Karpas-422 (cell line): ENCODE measurements at regions not wholly inside any gene's neighbourhood (a gene's known extent, or its start where the extent isn't known, plus 50 kb on each side); places are given as distances from the start of the nearest gene placed in this dataset.

Source experiments
- DNase-seq: peaks from one replicate; pipeline ENCODE4 v3.0.0-alpha.2; 2015
- H2AFZ ChIP-seq: fragments of 200-600 bp; sonication (generic); 2 replicates; pipeline ENCODE4 v1.6.1; 2014; ENCODE audit warnings: antibody characterized with exemption, low read length, mixed read lengths
- H3K27ac ChIP-seq: fragments of 200-600 bp; sonication (generic); 2 replicates; pipeline ENCODE4 v1.5.1; 2014; ENCODE audit warnings: mild to moderate bottlenecking, low read length, moderate library complexity
- H3K27me3 ChIP-seq: fragments of 200-600 bp; sonication (generic); 2 replicates; pipeline ENCODE4 v1.6.1; 2014; ENCODE audit warnings: low read length, mixed read lengths
- H3K36me3 ChIP-seq: fragments of 200-600 bp; sonication (generic); 2 replicates; pipeline ENCODE4 v1.6.1; 2014; ENCODE audit warnings: low read length, mixed read lengths; ENCODE audit not compliant: insufficient read depth
- H3K4me1 ChIP-seq: fragments of 200-600 bp; sonication (generic); 2 replicates; pipeline ENCODE4 v1.6.1; 2014; ENCODE audit warnings: mild to moderate bottlenecking, low read length, mixed read lengths
- H3K4me2 ChIP-seq: fragments of 200-600 bp; sonication (generic); 2 replicates; pipeline ENCODE4 v1.6.1; 2014; ENCODE audit warnings: low read length, low read depth, mild to moderate bottlenecking; ENCODE audit not compliant: poor library complexity, severe bottlenecking
- H3K4me3 ChIP-seq: fragments of 200-600 bp; sonication (generic); 2 replicates; pipeline ENCODE4 v1.5.1; 2014; ENCODE audit warnings: mild to moderate bottlenecking, antibody characterized with exemption, low read length, mixed read lengths
- H3K79me2 ChIP-seq: fragments of 200-600 bp; sonication (generic); 2 replicates; pipeline ENCODE4 v1.6.1; 2014; ENCODE audit warnings: mild to moderate bottlenecking, low read length, mixed read lengths
- H3K9ac ChIP-seq: fragments of 200-600 bp; sonication (generic); 2 replicates; pipeline ENCODE4 v1.6.0; 2014; ENCODE audit warnings: low read length
- H3K9me2 ChIP-seq: fragments of 200-600 bp; sonication (generic), shearing (Covaris generic); replicated peaks from 2 replicates; pipeline ENCODE4 v1.6.0; 2014; ENCODE audit warnings: mild to moderate bottlenecking, low read length, moderate library complexity; ENCODE audit not compliant: insufficient read depth
- H3K9me3 ChIP-seq: fragments of 300-700, 200-600 bp; sonication (generic); 2 replicates; pipeline ENCODE4 v1.6.1; 2014; ENCODE audit warnings: low read length, mixed read lengths
- H4K20me1 ChIP-seq: fragments of 200-600 bp; sonication (generic); 2 replicates; pipeline ENCODE4 v1.6.1; 2014; ENCODE audit warnings: mild to moderate bottlenecking, antibody characterized with exemption, low read length, low read depth; ENCODE audit not compliant: insufficient read depth

DNA sequence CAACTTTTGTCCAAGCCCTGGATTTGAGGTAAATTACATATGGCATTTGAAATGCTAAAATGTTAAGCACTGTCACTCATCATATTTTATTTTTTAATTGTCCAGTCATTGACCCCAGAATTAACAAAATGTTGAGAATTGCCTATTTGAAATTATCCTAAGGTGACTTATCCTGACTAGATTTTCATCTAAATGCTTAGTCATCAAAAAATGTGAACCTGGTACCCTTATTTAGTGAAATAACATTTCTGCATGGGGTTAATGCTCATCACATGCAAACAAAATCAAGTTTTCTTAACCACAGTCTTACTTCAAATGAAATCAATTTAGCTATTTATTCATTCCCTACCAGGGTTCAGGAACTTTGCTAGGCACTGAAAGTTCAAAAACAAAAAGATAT lies 232.0 kb upstream of the DCN start:
- DNase-seq: no peak
- no peaks in the 10 kb centered on the region for H3K9me2 ChIP-seq
- no peaks in the 10 kb centered on the region for H4K20me1 ChIP-seq
- H3K79me2 ChIP-seq: no peaks in the 10 kb centered on the region
- no peaks in the 10 kb centered on the region for H3K36me3 ChIP-seq
- no peaks in the 10 kb centered on the region for H3K9me3 ChIP-seq
- no peaks in the 10 kb centered on the region for H3K27me3 ChIP-seq
- no peak overlapping the region for H3K4me3 ChIP-seq
- no peak overlapping the region for H3K27ac ChIP-seq
- no peaks in the 10 kb centered on the region for H3K4me1 ChIP-seq
- H3K4me2 ChIP-seq: no peak overlapping the region
- no peak overlapping the region for H2AFZ ChIP-seq
- H3K9ac ChIP-seq: no peak overlapping the region

DNA sequence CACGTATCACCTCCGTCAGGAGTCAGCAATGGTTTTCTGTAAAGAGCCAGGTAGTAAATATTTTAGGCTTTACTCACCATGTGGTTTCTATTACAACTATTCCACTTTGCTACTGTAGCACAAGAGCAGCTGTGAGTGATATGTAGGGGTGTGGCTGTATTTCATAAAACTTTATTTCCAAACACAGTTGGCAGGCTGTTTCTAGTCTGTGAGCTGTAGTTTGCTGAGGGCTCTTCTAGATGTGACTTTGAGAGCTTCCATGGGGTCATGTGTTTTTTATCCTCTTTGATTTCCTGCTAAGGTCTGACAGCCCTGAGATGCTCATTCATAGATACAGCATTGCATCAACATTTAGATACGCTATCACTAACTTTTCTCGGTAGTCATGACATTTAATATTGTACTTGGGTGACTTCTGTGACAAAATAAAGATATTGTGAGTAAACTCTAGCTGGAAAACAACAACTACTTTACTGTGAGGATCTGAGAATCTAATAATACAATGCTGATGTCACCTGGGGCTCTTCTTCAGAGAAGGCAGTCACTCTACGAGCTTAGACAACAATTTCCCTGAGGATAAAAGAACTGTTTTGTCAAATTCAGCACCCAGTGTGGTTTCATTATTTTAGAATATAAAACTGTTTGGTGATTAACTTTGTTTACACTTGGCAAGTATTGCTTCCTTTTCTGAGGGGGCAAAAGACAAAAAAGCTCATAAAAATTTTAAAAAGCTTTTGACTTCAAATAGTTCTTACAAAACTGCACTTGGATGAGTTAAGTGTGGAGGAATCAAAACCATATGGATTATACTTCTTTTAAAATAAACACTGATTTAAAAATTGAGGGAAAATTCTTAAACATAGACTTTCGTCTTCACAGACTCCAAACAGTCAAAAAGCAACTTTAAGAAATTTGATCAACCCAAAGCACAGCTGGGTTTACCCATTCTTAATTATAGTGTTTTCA lies 231.2 kb upstream of the DCN start:
- H3K4me3 ChIP-seq: no peak overlapping the region
- no peaks in the 10 kb centered on the region for H4K20me1 ChIP-seq
- H2AFZ ChIP-seq: no peak overlapping the region
- H3K27me3 ChIP-seq: no peaks in the 10 kb centered on the region
- H3K9ac ChIP-seq: no peak overlapping the region
- no peaks in the 10 kb centered on the region for H3K9me3 ChIP-seq
- H3K9me2 ChIP-seq: no peaks in the 10 kb centered on the region
- H3K4me2 ChIP-seq: no peak overlapping the region
- H3K36me3 ChIP-seq: no peaks in the 10 kb centered on the region
- no peak overlapping the region for H3K27ac ChIP-seq
- H3K4me1 ChIP-seq: no peaks in the 10 kb centered on the region
- DNase-seq: no peak
- H3K79me2 ChIP-seq: no peaks in the 10 kb centered on the region

DNA sequence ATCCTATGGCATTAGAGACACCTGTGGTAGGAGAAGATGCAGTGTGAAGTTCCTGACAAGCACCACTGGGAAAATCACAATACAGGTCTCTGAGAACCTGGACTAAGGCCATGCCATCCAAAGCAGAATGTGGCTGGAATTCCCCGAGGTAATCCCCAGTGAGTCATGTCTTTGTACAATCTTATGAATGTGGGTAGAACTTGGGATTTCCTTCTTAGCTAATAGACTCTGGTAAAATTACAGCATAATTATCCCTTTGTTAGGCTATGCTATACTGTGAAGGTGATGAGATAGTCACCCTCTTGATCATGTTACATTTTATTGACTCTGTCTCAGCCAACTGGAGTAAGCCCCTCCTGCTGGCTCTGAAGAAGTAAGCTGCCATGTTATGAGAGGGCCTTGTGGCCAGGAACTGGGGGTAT lies 224.3 kb upstream of the DCN start:
- Histone ChIP-seq H3K4me2 (no peak overlapping the region), H3K9ac (no peak overlapping the region), H3K27me3 (no peaks in the 10 kb centered on the region), H3K36me3 (no peaks in the 10 kb centered on the region), H4K20me1 (no peaks in the 10 kb centered on the region), H3K9me2 (no peaks in the 10 kb centered on the region), H3K4me3 (no peak overlapping the region), H2AFZ (no peak overlapping the region), H3K27ac (no peak overlapping the region), H3K4me1 (no peaks in the 10 kb centered on the region), H3K9me3 (no peaks in the 10 kb centered on the region), H3K79me2 (no peaks in the 10 kb centered on the region)
- no peak for DNase-seq

DNA sequence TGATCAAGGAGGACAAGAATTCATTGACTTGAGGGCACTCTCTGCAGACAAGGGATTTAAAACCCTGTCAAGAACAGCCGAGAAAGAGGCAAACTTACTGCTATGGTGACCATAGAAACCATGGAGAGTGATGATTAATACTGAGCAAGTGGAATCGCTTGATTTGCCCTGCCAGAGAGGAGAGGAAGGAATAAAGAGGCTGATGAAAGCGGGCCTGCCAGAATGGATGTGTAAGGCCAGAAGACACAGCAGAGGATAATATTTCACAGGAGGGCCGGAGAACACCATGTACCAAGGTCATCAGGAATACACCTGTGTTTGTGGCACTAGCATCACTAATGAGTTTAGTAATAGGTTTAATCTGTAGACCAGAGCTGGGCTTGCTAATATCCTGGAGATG lies 221.8 kb upstream of the DCN start:
- Histone ChIP-seq H3K9me2 (no peaks in the 10 kb centered on the region), H3K4me3 (no peak overlapping the region), H3K36me3 (no peaks in the 10 kb centered on the region), H3K4me1 (no peaks in the 10 kb centered on the region), H3K27me3 (no peaks in the 10 kb centered on the region), H3K9me3 (no peaks in the 10 kb centered on the region), H3K9ac (no peak overlapping the region), H3K4me2 (no peak overlapping the region), H3K27ac (no peak overlapping the region), H3K79me2 (no peaks in the 10 kb centered on the region), H2AFZ (no peak overlapping the region), H4K20me1 (no peaks in the 10 kb centered on the region)
- no peak for DNase-seq

DNA sequence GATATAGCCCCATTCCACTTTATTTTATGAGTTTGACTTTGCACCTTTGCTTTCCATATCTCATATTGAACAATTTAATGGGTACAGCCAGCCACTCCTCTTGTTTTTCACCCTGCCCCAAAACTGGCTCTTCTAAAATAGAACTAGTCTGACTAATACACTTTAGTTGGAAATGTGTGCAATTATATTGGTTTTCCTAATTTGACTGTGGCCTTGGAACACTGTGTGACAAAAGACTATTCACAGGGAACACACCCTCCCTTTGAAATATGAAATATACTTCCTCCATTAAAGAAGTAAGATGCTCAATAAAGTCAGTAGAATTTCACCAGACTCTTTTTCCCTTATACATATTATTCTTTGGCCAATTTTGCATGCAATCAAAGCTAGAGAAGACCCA lies 218.6 kb upstream of the DCN start:
- Histone ChIP-seq H3K79me2 (no peaks in the 10 kb centered on the region), H3K27ac (no peak overlapping the region), H3K4me1 (no peaks in the 10 kb centered on the region), H3K4me3 (no peak overlapping the region), H3K27me3 (no peaks in the 10 kb centered on the region), H3K9ac (no peak overlapping the region), H3K9me2 (no peaks in the 10 kb centered on the region), H3K4me2 (no peak overlapping the region), H2AFZ (no peak overlapping the region), H3K9me3 (no peaks in the 10 kb centered on the region), H3K36me3 (no peaks in the 10 kb centered on the region), H4K20me1 (no peaks in the 10 kb centered on the region)
- no peak for DNase-seq

DNA sequence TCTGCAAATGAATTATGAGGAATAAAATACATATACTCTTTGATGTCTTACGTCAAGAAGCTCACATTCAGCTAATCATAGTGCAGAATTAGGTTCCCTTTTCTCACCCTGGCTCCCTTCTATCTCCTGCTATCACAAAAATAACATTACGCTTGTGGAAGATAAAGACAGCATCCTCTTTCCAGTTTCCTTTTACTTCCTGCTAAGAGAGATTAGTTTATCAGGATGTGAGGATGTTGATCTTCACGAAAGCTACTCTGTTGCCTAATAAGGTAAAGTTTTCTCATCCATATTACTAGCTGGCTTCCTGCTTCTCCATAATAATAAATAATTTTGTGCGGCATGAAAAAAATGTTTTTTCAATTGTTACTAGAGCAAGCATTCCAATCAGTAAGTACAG lies 217.7 kb upstream of the DCN start:
- Histone ChIP-seq H3K4me2 (no peak overlapping the region), H3K27ac (no peak overlapping the region), H3K4me1 (no peaks in the 10 kb centered on the region), H3K79me2 (no peaks in the 10 kb centered on the region), H3K27me3 (no peaks in the 10 kb centered on the region), H3K9ac (no peak overlapping the region), H3K9me3 (no peaks in the 10 kb centered on the region), H4K20me1 (no peaks in the 10 kb centered on the region), H2AFZ (no peak overlapping the region), H3K36me3 (no peaks in the 10 kb centered on the region), H3K4me3 (no peak overlapping the region), H3K9me2 (no peaks in the 10 kb centered on the region)
- no peak for DNase-seq

DNA sequence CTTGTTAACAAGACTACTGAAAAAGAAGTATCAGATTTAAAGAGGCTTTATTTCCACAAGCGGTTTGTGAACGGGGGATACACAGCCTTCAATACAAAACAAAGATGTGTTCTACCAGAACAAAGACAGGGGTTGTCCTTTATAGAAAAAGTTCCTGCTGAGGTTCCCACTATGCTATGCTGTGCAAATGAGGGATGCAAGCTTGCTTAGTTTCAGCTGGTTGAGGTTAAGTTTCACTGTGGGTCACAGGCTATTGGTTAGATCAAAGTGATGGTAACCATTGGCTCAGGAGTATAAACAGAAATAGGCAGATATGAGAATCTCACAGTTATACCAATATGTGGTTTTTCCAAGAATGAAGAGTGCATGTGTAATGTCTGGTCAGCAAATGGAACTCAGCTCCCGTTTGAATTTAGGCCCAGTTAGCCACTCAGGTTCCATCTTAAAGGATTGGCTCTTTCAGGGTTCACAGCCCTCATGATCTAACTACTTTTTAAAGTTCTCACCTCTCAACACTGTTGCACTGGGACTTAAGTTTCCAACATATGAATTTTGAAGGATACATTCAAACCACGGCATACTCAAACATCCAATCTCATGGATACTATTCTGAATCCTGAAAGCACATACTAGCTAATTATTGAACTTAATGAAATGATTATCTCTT lies 215.4 kb upstream of the DCN start:
- DNase-seq: no peak
- no peaks in the 10 kb centered on the region for H4K20me1 ChIP-seq
- H2AFZ ChIP-seq: no peak overlapping the region
- H3K9me2 ChIP-seq: no peaks in the 10 kb centered on the region
- no peak overlapping the region for H3K4me3 ChIP-seq
- no peak overlapping the region for H3K9ac ChIP-seq
- H3K36me3 ChIP-seq: no peaks in the 10 kb centered on the region
- H3K4me2 ChIP-seq: no peak overlapping the region
- no peaks in the 10 kb centered on the region for H3K4me1 ChIP-seq
- H3K79me2 ChIP-seq: no peaks in the 10 kb centered on the region
- H3K27me3 ChIP-seq: no peaks in the 10 kb centered on the region
- H3K27ac ChIP-seq: no peak overlapping the region
- no peaks in the 10 kb centered on the region for H3K9me3 ChIP-seq

DNA sequence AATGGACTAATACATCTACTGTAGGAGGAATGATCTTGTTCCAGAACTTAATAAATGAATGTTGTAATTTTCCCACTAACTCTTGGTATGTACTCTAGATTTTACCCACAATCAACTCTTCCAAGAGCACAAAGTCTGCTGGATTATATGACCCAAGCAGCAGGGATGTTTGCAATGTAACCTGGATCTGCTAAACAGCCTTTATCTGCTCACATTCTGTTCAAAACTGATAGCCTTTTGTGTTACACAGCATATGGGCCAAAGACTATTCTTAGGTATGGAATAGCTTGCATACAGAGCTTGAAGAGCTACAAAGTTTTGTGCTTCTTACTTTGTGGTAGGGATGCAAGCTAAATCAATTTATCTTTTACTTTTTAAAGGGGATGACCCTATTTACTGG lies 213.7 kb upstream of the DCN start:
- no peaks in the 10 kb centered on the region for H3K79me2 ChIP-seq
- H3K4me2 ChIP-seq: no peak overlapping the region
- no peaks in the 10 kb centered on the region for H4K20me1 ChIP-seq
- no peaks in the 10 kb centered on the region for H3K9me2 ChIP-seq
- H3K27me3 ChIP-seq: no peaks in the 10 kb centered on the region
- H2AFZ ChIP-seq: no peak overlapping the region
- no peak overlapping the region for H3K9ac ChIP-seq
- H3K4me3 ChIP-seq: no peak overlapping the region
- no peak for DNase-seq
- no peaks in the 10 kb centered on the region for H3K4me1 ChIP-seq
- H3K9me3 ChIP-seq: no peaks in the 10 kb centered on the region
- H3K36me3 ChIP-seq: no peaks in the 10 kb centered on the region
- no peak overlapping the region for H3K27ac ChIP-seq
